ENCODE measurements at regions not wholly inside any gene's neighbourhood (a gene's known extent, or its start where the extent isn't known, plus 50 kb on each side); places are given as distances from the start of the nearest gene placed in this dataset.

DNA sequence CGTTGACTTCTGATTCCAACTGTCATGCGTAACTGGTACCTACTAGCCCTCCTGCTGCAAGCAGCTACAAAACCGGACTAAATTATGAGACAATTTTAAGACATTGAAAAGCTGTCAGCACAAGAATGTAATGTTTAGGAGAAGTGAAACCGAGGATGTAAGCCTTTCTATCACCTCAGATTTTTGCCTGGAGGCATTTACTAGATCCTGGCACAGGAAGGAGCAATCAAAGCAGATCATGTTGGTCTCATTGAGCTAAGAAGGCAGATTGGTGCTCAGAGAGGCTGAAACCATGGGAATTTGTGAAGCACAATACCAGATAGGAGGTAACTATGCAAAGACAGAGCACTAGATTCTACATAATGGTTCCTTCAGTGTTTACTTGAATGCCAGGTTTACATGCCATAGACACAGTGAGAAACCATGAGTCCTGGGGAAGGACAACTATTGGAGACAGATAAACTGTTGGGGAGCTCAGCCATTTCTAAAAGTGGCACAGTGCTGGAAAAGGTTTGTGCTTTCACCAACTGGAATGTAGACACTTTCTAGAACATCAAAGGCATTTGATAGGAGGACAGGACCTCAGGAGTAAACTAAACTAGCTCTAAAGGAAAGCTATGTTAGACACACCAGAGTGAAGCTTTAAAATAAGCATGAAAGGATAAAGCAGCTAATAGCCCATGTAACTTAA lies 179.4 kb downstream of the LYPLAL1 start:
- no peak overlapping the region for H3K27ac ChIP-seq
- no peaks in the 10 kb centered on the region for H3K27me3 ChIP-seq (replicated peaks)
- H3K4me1 ChIP-seq (replicated peaks) = no peaks in the 10 kb centered on the region
- no peaks in the 10 kb centered on the region for H3K9me3 ChIP-seq (replicated peaks)
- DNase-seq (ENCODE audit: low read depth in 1 of 2, low spot score in 2 of 2) = no peak
- H3K4me3 ChIP-seq = no peak overlapping the region
- H3K36me3 ChIP-seq = no peaks in the 10 kb centered on the region

GRCh38 chr1:219350172-219350931 lies 176.7 kb downstream of the LYPLAL1 start:
- Histone ChIP-seq H3K36me3 (no peaks in the 10 kb centered on the region), H3K27me3 (replicated peaks) (no peaks in the 10 kb centered on the region), H3K4me1 (replicated peaks) (no peaks in the 10 kb centered on the region), H3K9me3 (replicated peaks) (no peaks in the 10 kb centered on the region), H3K27ac (no peak overlapping the region), H3K4me3 (no peak overlapping the region)
- no peak for DNase-seq (ENCODE audit: low read depth in 1 of 2, low spot score in 2 of 2)

GRCh38 chr1:219347921-219348391 lies 174.3 kb downstream of the LYPLAL1 start:
- H3K27me3 ChIP-seq (replicated peaks) = no peaks in the 10 kb centered on the region
- no peaks in the 10 kb centered on the region for H3K36me3 ChIP-seq
- H3K9me3 ChIP-seq (replicated peaks) = no peaks in the 10 kb centered on the region
- no peak overlapping the region for H3K4me3 ChIP-seq
- no peaks in the 10 kb centered on the region for H3K4me1 ChIP-seq (replicated peaks)
- H3K27ac ChIP-seq = no peak overlapping the region
- no peak for DNase-seq (ENCODE audit: low read depth in 1 of 2, low spot score in 2 of 2)

GRCh38 chr1:219347376-219347775 lies 173.7 kb downstream of the LYPLAL1 start:
- H3K4me3 ChIP-seq = no peak overlapping the region
- no peaks in the 10 kb centered on the region for H3K27me3 ChIP-seq (replicated peaks)
- DNase-seq (ENCODE audit: low read depth in 1 of 2, low spot score in 2 of 2) = no peak
- no peaks in the 10 kb centered on the region for H3K36me3 ChIP-seq
- H3K27ac ChIP-seq = no peak overlapping the region
- no peaks in the 10 kb centered on the region for H3K9me3 ChIP-seq (replicated peaks)
- no peaks in the 10 kb centered on the region for H3K4me1 ChIP-seq (replicated peaks)

GRCh38 chr1:219345953-219346352 lies 172.3 kb downstream of the LYPLAL1 start:
- Histone ChIP-seq H3K4me1 (replicated peaks) (no peaks in the 10 kb centered on the region), H3K4me3 (no peak overlapping the region), H3K36me3 (no peaks in the 10 kb centered on the region), H3K27me3 (replicated peaks) (no peaks in the 10 kb centered on the region), H3K27ac (no peak overlapping the region), H3K9me3 (replicated peaks) (no peaks in the 10 kb centered on the region)
- DNase-seq (ENCODE audit: low read depth in 1 of 2, low spot score in 2 of 2) = no peak

DNA sequence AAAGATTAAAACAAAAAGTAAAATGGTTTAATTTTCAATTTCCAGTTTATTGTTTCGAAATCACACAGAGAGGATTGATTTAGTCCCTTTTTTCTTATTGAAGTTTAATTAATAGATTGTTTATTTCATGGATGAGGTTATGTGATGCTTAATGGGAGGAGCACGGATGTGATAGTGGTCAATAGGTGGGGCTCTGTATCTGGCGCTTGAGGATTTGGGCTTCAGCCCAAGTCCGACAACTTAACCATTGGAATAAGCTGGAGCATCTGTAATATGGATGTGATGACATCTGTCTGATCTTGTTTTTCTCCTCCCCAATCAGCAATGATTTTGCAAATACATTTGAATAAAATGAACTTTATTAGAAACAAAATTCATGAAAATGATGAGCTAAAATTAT lies 169.2 kb downstream of the LYPLAL1 start:
- Histone ChIP-seq H3K4me3 (no peak overlapping the region), H3K36me3 (no peaks in the 10 kb centered on the region), H3K27ac (no peak overlapping the region), H3K27me3 (replicated peaks) (no peaks in the 10 kb centered on the region), H3K4me1 (replicated peaks) (no peaks in the 10 kb centered on the region), H3K9me3 (replicated peaks) (no peaks in the 10 kb centered on the region)
- no peak for DNase-seq (ENCODE audit: low read depth in 1 of 2, low spot score in 2 of 2)

- DNase-seq (ENCODE audit: low read depth in 1 of 2, low spot score in 2 of 2) = no peak
These were observed 167.1 kb downstream of the LYPLAL1 start for GRCh38 chr1:219340796-219341195.

DNA sequence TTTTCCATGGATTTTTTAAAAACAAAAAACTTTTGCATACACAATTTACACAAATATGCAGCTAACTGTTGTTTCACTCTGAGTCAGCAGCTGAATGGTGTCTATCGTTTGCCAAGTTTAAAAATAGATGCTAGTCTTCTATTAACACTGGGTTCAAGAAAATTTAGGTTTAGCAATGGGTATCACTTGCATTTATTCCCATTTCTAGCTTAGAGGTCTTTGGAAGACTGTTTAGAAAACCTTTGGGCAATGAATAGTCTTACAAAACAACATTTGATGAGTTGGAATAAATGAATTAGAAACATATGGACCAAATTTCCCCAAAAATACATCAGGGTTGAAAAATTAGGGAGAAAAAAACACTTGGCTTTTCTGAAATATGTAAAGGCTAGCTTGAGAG lies 165.8 kb downstream of the LYPLAL1 start:
- Histone ChIP-seq H3K4me1 (replicated peaks) (no peaks in the 10 kb centered on the region), H3K27ac (no peak overlapping the region), H3K4me3 (no peak overlapping the region)

More at GRCh38 chr1:219340796-219341195, 167.1 kb downstream of the LYPLAL1 start:
- Histone ChIP-seq H3K9me3 (replicated peaks) (no peaks in the 10 kb centered on the region), H3K4me1 (replicated peaks) (no peaks in the 10 kb centered on the region), H3K4me3 (no peak overlapping the region), H3K36me3 (no peaks in the 10 kb centered on the region), H3K27ac (no peak overlapping the region), H3K27me3 (replicated peaks) (no peaks in the 10 kb centered on the region)

GRCh38 chr1:219337588-219337987 lies 163.9 kb downstream of the LYPLAL1 start:
- no peak for DNase-seq (ENCODE audit: low read depth in 1 of 2, low spot score in 2 of 2)
- no peak overlapping the region for H3K4me3 ChIP-seq
- no peaks in the 10 kb centered on the region for H3K36me3 ChIP-seq
- no peaks in the 10 kb centered on the region for H3K4me1 ChIP-seq (replicated peaks)
- H3K27ac ChIP-seq = no peak overlapping the region
- no peaks in the 10 kb centered on the region for H3K27me3 ChIP-seq (replicated peaks)
- no peaks in the 10 kb centered on the region for H3K9me3 ChIP-seq (replicated peaks)

More for the DNA sequence above, 165.8 kb downstream of the LYPLAL1 start:
- DNase-seq (ENCODE audit: low read depth in 1 of 2, low spot score in 2 of 2) = no peak
- Histone ChIP-seq H3K36me3 (no peaks in the 10 kb centered on the region), H3K27me3 (replicated peaks) (no peaks in the 10 kb centered on the region), H3K9me3 (replicated peaks) (no peaks in the 10 kb centered on the region)

GRCh38 chr1:219333626-219334025 lies 159.9 kb downstream of the LYPLAL1 start:
- no peak for DNase-seq (ENCODE audit: low read depth in 1 of 2, low spot score in 2 of 2)
- Histone ChIP-seq H3K27ac (no peak overlapping the region), H3K36me3 (no peaks in the 10 kb centered on the region), H3K4me1 (replicated peaks) (no peaks in the 10 kb centered on the region), H3K27me3 (replicated peaks) (no peaks in the 10 kb centered on the region), H3K4me3 (no peak overlapping the region), H3K9me3 (replicated peaks) (no peaks in the 10 kb centered on the region)

DNA sequence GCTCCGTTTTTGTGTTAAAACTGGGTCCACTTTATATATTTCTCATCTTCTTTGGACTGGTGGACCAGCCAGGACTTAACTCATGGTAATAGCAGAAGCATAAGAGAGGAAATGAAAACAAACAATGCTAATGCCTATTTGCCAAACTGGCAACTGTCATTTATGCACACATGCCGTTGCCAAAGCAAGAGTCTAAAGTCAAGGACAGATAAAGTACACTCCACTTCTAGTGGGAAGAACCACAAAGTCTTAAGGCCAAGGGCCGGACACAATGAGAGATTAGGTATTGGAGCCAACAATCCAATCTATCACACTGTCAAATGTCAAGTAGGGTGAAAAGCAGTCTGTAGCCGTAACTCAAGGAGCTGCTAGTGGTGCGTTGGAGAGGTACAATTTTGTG lies 157.7 kb downstream of the LYPLAL1 start:
- H3K36me3 ChIP-seq = no peaks in the 10 kb centered on the region
- DNase-seq (ENCODE audit: low read depth in 1 of 2, low spot score in 2 of 2) = no peak
- no peak overlapping the region for H3K4me3 ChIP-seq
- no peaks in the 10 kb centered on the region for H3K4me1 ChIP-seq (replicated peaks)
- no peaks in the 10 kb centered on the region for H3K9me3 ChIP-seq (replicated peaks)
- H3K27me3 ChIP-seq (replicated peaks) = no peaks in the 10 kb centered on the region
- H3K27ac ChIP-seq = no peak overlapping the region

DNA sequence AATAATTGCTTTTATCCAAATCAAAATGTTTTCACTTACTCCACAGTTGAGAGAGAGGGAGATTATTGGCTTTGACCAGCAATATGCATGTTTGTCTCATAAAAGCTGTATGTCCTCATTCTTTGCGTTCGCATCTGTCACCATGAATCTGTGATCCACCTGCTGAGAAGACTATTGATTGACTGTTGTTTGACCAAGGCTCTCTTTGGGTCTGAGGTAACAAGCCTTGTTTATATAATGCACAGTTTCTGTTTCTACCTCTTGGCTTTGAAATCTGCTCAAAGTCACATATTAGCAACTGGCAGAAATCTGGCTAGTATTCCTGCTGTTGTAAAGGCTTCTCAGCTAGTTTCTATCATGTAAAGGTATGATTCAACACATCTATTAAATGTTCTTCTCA lies 157.0 kb downstream of the LYPLAL1 start:
- no peak overlapping the region for H3K27ac ChIP-seq
- H3K36me3 ChIP-seq = no peaks in the 10 kb centered on the region
- no peak for DNase-seq (ENCODE audit: low read depth in 1 of 2, low spot score in 2 of 2)
- peaks cover under 1% of the 10 kb centered on the region; the same call in 1 of the 2 replicates for H3K4me1 ChIP-seq (replicated peaks)
- no peaks in the 10 kb centered on the region for H3K9me3 ChIP-seq (replicated peaks)
- H3K27me3 ChIP-seq (replicated peaks) = no peaks in the 10 kb centered on the region
- no peak overlapping the region for H3K4me3 ChIP-seq

- no peaks in the 10 kb centered on the region for H3K9me3 ChIP-seq (replicated peaks)
- DNase-seq (ENCODE audit: low read depth in 1 of 2, low spot score in 2 of 2) = no peak
- H3K4me3 ChIP-seq = no peak overlapping the region
- no peaks in the 10 kb centered on the region for H3K36me3 ChIP-seq
- no peaks in the 10 kb centered on the region for H3K27me3 ChIP-seq (replicated peaks)
- peaks cover 7% of the 10 kb centered on the region for H3K4me1 ChIP-seq (replicated peaks)
- H3K27ac ChIP-seq = no peak overlapping the region
These were observed 156.3 kb downstream of the LYPLAL1 start for GRCh38 chr1:219330001-219330400.

- no peaks in the 10 kb centered on the region for H3K27me3 ChIP-seq (replicated peaks)
- no peak for DNase-seq (ENCODE audit: low read depth in 1 of 2, low spot score in 2 of 2)
- no peak overlapping the region for H3K4me3 ChIP-seq
- no peaks in the 10 kb centered on the region for H3K9me3 ChIP-seq (replicated peaks)
- H3K4me1 ChIP-seq (replicated peaks) = peaks cover 11% of the 10 kb centered on the region
- no peak overlapping the region for H3K27ac ChIP-seq
- no peaks in the 10 kb centered on the region for H3K36me3 ChIP-seq
These were observed 155.9 kb downstream of the LYPLAL1 start for GRCh38 chr1:219329578-219329977.
